ENCODE measurements at regions not wholly inside any gene's neighbourhood (a gene's known extent, or its start where the extent isn't known, plus 50 kb on each side); places are given as distances from the start of the nearest gene placed in this dataset.

DNA sequence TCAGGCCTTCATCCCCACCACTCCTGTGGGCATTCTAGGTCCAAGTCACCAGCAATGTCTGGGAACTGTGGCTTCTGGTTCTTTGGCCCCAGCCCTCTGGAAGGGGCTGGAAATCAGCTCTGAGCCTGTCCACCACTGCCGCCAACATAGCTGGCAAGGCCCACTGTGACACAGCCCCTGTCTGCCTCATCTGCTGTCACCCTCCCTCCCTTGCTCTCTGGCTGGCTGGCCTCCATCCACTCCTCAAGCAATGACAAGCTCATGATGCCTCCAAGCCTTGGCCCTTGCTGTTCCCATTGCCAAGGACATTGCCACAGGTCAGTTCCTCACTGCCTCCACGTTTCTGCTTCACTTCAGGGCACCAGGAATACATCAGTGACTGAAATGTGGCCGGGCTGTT lies 93.7 kb downstream of the LHX2 start:
- TF ChIP-seq EZH2 (IDR thresholded peaks at IDR 0.05; ENCODE audit: borderline replicate concordance, low read depth, low read length, severe bottlenecking), result no peak
- TF ChIP-seq, protein P1, sequence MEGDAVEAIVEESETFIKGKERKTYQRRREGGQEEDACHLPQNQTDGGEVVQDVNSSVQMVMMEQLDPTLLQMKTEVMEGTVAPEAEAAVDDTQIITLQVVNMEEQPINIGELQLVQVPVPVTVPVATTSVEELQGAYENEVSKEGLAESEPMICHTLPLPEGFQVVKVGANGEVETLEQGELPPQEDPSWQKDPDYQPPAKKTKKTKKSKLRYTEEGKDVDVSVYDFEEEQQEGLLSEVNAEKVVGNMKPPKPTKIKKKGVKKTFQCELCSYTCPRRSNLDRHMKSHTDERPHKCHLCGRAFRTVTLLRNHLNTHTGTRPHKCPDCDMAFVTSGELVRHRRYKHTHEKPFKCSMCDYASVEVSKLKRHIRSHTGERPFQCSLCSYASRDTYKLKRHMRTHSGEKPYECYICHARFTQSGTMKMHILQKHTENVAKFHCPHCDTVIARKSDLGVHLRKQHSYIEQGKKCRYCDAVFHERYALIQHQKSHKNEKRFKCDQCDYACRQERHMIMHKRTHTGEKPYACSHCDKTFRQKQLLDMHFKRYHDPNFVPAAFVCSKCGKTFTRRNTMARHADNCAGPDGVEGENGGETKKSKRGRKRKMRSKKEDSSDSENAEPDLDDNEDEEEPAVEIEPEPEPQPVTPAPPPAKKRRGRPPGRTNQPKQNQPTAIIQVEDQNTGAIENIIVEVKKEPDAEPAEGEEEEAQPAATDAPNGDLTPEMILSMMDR (IDR thresholded peaks at IDR 0.05; ENCODE audit: borderline replicate concordance, extremely low read depth, low read length, poor library complexity, severe bottlenecking), result no peak
